GM21367 (cell line): ENCODE measurements at regions not wholly inside any gene's neighbourhood (a gene's known extent, or its start where the extent isn't known, plus 50 kb on each side); places are given as distances from the start of the nearest gene placed in this dataset.
"Not testable (repeated sequence)": the region's sequence is repeated elsewhere in the genome, so short reads cannot be mapped to it uniquely, and the experiment has no call there.

Experiments
- ATAC-seq: cut with Tn5 transposase; IDR thresholded peaks from one replicate; pipeline ENCODE4 v1.9.1; 2021; ENCODE audit not compliant: unreplicated experiment

GRCh38 chr2:134009440-134009839 lies 244.4 kb upstream of the MGAT5 start:
- ATAC-seq = no peak

- ATAC-seq = not testable (repeated sequence)
These were observed 244.0 kb upstream of the MGAT5 start for GRCh38 chr2:134009906-134010305.

- ATAC-seq = no peak
These were observed 241.8 kb upstream of the MGAT5 start for GRCh38 chr2:134011936-134012586.

- no peak for ATAC-seq
These were observed 239.5 kb upstream of the MGAT5 start for GRCh38 chr2:134014196-134014960.

GRCh38 chr2:134019871-134020270 lies 234.0 kb upstream of the MGAT5 start:
- no peak for ATAC-seq

GRCh38 chr2:134020608-134021007 lies 233.3 kb upstream of the MGAT5 start:
- ATAC-seq = no peak

- ATAC-seq = peak; percentile 96
These were observed 231.9 kb upstream of the MGAT5 start for GRCh38 chr2:134021830-134022524.

- no peak for ATAC-seq
These were observed 230.0 kb upstream of the MGAT5 start for GRCh38 chr2:134023854-134024253.

- ATAC-seq = no peak
These were observed 225.9 kb upstream of the MGAT5 start for GRCh38 chr2:134027980-134028379.

GRCh38 chr2:134029418-134029817 lies 224.5 kb upstream of the MGAT5 start:
- ATAC-seq = no peak

- no peak for ATAC-seq
These were observed 222.3 kb upstream of the MGAT5 start for GRCh38 chr2:134031539-134031938.

- ATAC-seq = no peak
These were observed 218.1 kb upstream of the MGAT5 start for GRCh38 chr2:134035605-134036370.

GRCh38 chr2:134039912-134040581 lies 213.8 kb upstream of the MGAT5 start:
- ATAC-seq = no peak

- not testable (repeated sequence) for ATAC-seq
These were observed 213.2 kb upstream of the MGAT5 start for GRCh38 chr2:134040626-134041172.

GRCh38 chr2:134041877-134042276 lies 212.0 kb upstream of the MGAT5 start:
- no peak for ATAC-seq

GRCh38 chr2:134043028-134043427 lies 210.8 kb upstream of the MGAT5 start:
- ATAC-seq = not testable (repeated sequence)

GRCh38 chr2:134052173-134052572 lies 201.7 kb upstream of the MGAT5 start:
- no peak for ATAC-seq

- no peak for ATAC-seq
These were observed 197.7 kb upstream of the MGAT5 start for GRCh38 chr2:134056173-134056572.

GRCh38 chr2:134061066-134061465 lies 192.8 kb upstream of the MGAT5 start:
- not testable (repeated sequence) for ATAC-seq

- ATAC-seq = not testable (repeated sequence)
These were observed 191.6 kb upstream of the MGAT5 start for GRCh38 chr2:134062235-134062634.
